ENCODE measurements at regions not wholly inside any gene's neighbourhood (a gene's known extent, or its start where the extent isn't known, plus 50 kb on each side); places are given as distances from the start of the nearest gene placed in this dataset.

DNA sequence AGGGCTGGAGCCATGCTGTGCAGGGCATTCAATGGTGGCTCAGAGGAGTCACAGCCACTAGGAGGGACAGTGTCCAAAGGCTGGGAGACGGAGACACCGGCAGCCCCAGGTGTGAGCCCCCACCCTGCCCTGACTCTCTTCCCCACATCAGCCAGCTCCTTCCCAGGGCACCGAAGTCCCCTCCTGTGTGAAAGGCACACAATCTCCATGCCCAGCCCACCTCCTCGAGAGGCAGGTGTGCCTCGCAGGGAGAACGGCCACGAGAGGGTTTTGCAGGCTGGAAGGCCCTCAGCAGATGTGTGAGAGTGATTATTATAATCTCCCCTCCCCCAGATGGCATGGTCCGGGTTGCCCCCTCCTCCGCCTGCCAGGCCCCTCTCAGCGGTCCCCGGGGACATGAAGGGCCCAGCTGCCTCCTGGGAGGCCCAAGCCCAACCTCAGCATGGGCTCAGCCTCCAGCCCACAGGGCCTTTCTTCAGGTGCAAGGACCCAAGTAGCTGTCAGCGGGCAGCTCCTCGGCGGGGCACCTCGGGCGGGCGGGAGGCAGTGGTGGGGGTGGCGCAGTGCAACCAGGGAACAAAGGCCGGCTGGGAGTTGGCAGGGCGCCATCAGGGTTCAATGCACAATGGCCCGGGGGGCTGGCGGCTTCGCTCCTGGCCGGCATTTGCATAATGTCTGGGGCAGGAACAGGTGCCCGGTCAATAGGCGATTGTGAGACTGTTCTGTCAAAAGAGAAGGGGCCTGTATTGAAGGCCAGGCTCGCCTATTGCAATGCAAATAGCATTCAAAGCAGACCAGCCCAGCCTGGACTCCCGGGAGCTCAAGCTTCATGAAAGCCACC, 155.3 kb upstream of the ZMIZ1 start:
- RAD21 ChIA-PET (ENCODE audit: low non-redundant PET in 1 of 2, low total read pairs in 2 of 2, uncharacterized antibody in 2 of 2, unreplicated experiment in 2 of 2), result no interaction called here
- DNase-seq (ENCODE audit: low read depth, low spot score) (no peak), ATAC-seq (no peak)
- no peaks in the 10 kb centered on the region for H3K36me3 ChIP-seq (ENCODE audit: control insufficient read depth in 1 of 2, insufficient read depth in 2 of 2, low read length in 2 of 2)
- TF ChIP-seq, protein P1, sequence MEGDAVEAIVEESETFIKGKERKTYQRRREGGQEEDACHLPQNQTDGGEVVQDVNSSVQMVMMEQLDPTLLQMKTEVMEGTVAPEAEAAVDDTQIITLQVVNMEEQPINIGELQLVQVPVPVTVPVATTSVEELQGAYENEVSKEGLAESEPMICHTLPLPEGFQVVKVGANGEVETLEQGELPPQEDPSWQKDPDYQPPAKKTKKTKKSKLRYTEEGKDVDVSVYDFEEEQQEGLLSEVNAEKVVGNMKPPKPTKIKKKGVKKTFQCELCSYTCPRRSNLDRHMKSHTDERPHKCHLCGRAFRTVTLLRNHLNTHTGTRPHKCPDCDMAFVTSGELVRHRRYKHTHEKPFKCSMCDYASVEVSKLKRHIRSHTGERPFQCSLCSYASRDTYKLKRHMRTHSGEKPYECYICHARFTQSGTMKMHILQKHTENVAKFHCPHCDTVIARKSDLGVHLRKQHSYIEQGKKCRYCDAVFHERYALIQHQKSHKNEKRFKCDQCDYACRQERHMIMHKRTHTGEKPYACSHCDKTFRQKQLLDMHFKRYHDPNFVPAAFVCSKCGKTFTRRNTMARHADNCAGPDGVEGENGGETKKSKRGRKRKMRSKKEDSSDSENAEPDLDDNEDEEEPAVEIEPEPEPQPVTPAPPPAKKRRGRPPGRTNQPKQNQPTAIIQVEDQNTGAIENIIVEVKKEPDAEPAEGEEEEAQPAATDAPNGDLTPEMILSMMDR (IDR thresholded peaks at IDR 0.05 in 2 of 3, conservative IDR thresholded peaks at IDR 0.05 in 1 of 3; ENCODE audit: borderline replicate concordance in 1 of 3, insufficient read depth in 1 of 3, low read depth in 2 of 3, low read length in 2 of 3), result no peak
- no peak for TF ChIP-seq ELF1 (IDR thresholded peaks at IDR 0.05; ENCODE audit: borderline replicate concordance, low read depth)
- no peak for TF ChIP-seq JUND (IDR thresholded peaks at IDR 0.05)
- TF ChIP-seq POLR2A (IDR thresholded peaks at IDR 0.05; ENCODE audit: borderline replicate concordance, extremely low read depth, insufficient read depth, insufficient read length), result no peak
- TF ChIP-seq RAD21 (IDR thresholded peaks at IDR 0.05; ENCODE audit: low read depth), result no peak
- no peak for TF ChIP-seq FOSL1 (IDR thresholded peaks at IDR 0.05; ENCODE audit: low read depth)
- no peak for TF ChIP-seq TCF7L2 (IDR thresholded peaks at IDR 0.05; ENCODE audit: borderline replicate concordance, extremely low read depth, insufficient read depth, insufficient read length)
- TF ChIP-seq EZH2 (IDR thresholded peaks at IDR 0.05), result no peak
- no peak for TF ChIP-seq REST (IDR thresholded peaks at IDR 0.05; ENCODE audit: low read depth)
- no peak overlapping the region for H3K27ac ChIP-seq (ENCODE audit: low read depth, low read length)
- no peaks in the 10 kb centered on the region for H3K79me2 ChIP-seq (ENCODE audit: insufficient read depth, low read length)
- intact Hi-C loops (cut with micrococcal nuclease), result no loop called here
- no peak overlapping the region for H3K4me3 ChIP-seq (replicated peaks in 1 of 2; ENCODE audit: low read depth in 1 of 2, low read length in 2 of 2)
- BruUV-seq (replicated peaks), result no TSS peak
- H3K9me3 ChIP-seq (ENCODE audit: control insufficient read depth in 1 of 2, insufficient read depth in 1 of 2, low read depth in 1 of 2, low read length in 2 of 2), result no peaks in the 10 kb centered on the region
- H3K9me2 ChIP-seq (ENCODE audit: insufficient read depth), result no peaks in the 10 kb centered on the region
- H2AFZ ChIP-seq (ENCODE audit: low read depth, low read length, poor library complexity, severe bottlenecking), result no peak overlapping the region
- peaks cover 8 to 9% of the 10 kb centered on the region in 2 experiments for H3K4me1 ChIP-seq (ENCODE audit: control insufficient read depth in 1 of 2, insufficient read depth in 2 of 2, low read length in 2 of 2)
- H3K9ac ChIP-seq (ENCODE audit: low read length), result no peak overlapping the region
- POLR2A ChIA-PET, result no interaction called here
- no peaks in the 10 kb centered on the region for H3K27me3 ChIP-seq (ENCODE audit: insufficient read depth, low read length)
- CTCF ChIA-PET, result no interaction called here
- H4K20me1 ChIP-seq (ENCODE audit: insufficient read depth), result no peaks in the 10 kb centered on the region
- H3K4me2 ChIP-seq (ENCODE audit: low read length), result no peak overlapping the region

All from HCT116 (cell line).